IPS-15b (cell line): ENCODE measurements at regions not wholly inside any gene's neighbourhood (a gene's known extent, or its start where the extent isn't known, plus 50 kb on each side); places are given as distances from the start of the nearest gene placed in this dataset.

Experiments used
- H3K27me3 ChIP-seq: one replicate; pipeline ENCODE4 v1.6.1; 2013; ENCODE audit warnings: low read length; ENCODE audit not compliant: control insufficient read depth, insufficient read depth
- H3K36me3 ChIP-seq: one replicate; pipeline ENCODE4 v1.6.1; 2013; ENCODE audit warnings: low read length; ENCODE audit not compliant: control insufficient read depth, insufficient read depth
- H3K4me1 ChIP-seq: one replicate; pipeline ENCODE4 v1.6.1; 2013; ENCODE audit warnings: mild to moderate bottlenecking, low read length; ENCODE audit not compliant: control insufficient read depth, insufficient read depth
- H3K4me3 ChIP-seq: one replicate; pipeline ENCODE4 v1.5.1; 2013; ENCODE audit warnings: low read depth, low read length
- H3K9ac ChIP-seq: one replicate; pipeline ENCODE4 v1.6.1; 2013; ENCODE audit warnings: low read depth, mild to moderate bottlenecking, low read length
- H3K9me3 ChIP-seq: one replicate; pipeline ENCODE4 v1.6.1; 2013; ENCODE audit warnings: mild to moderate bottlenecking, low read length; ENCODE audit not compliant: control insufficient read depth, insufficient read depth

- Histone ChIP-seq H3K9ac (no peak overlapping the region), H3K4me1 (peaks cover 7% of the 10 kb centered on the region), H3K9me3 (no peaks in the 10 kb centered on the region), H3K27me3 (no peaks in the 10 kb centered on the region), H3K36me3 (no peaks in the 10 kb centered on the region), H3K4me3 (no peak overlapping the region)
Measured at GRCh38 chr18:23398401-23398800, 54.7 kb upstream of the RIOK3 start.

GRCh38 chr18:23399067-23399466 lies 54.0 kb upstream of the RIOK3 start:
- H3K4me3 ChIP-seq, result no peak overlapping the region
- no peaks in the 10 kb centered on the region for H3K9me3 ChIP-seq
- H3K27me3 ChIP-seq, result no peaks in the 10 kb centered on the region
- H3K4me1 ChIP-seq, result peaks cover 7% of the 10 kb centered on the region
- H3K9ac ChIP-seq, result no peak overlapping the region
- H3K36me3 ChIP-seq, result no peaks in the 10 kb centered on the region

GRCh38 chr18:23400918-23401317 lies 52.2 kb upstream of the RIOK3 start:
- Histone ChIP-seq H3K27me3 (no peaks in the 10 kb centered on the region), H3K4me3 (no peak overlapping the region), H3K9me3 (no peaks in the 10 kb centered on the region), H3K9ac (no peak overlapping the region), H3K4me1 (peaks cover 7% of the 10 kb centered on the region), H3K36me3 (no peaks in the 10 kb centered on the region)

GRCh38 chr18:23401400-23402347 lies 51.4 kb upstream of the RIOK3 start:
- Histone ChIP-seq H3K27me3 (no peaks in the 10 kb centered on the region), H3K36me3 (no peaks in the 10 kb centered on the region), H3K9ac (no peak overlapping the region), H3K9me3 (no peaks in the 10 kb centered on the region), H3K4me1 (peaks cover 7% of the 10 kb centered on the region), H3K4me3 (no peak overlapping the region)
